HCT116 (cell line): ENCODE measurements at regions not wholly inside any gene's neighbourhood (a gene's known extent, or its start where the extent isn't known, plus 50 kb on each side); places are given as distances from the start of the nearest gene placed in this dataset.

Experiments used
- ATAC-seq: fragments of 200-7000 bp; cut with Tn5 transposase; 2 replicates; pipeline ENCODE4 v1.9.1; 2020; ENCODE audit warnings: mild to moderate bottlenecking, moderate library complexity
- BruUV-seq: library from RNA; stranded (reverse); fragments of 400-500 nt; replicated peaks from 2 replicates; lab custom pipeline; 2021; lab: Mats Ljungman, UMichigan
- CTCF ChIA-PET: fragments of 300-600 bp; sonication (Branson Sonifier 250); formaldehyde crosslinking; loops from one replicate; lab custom pipeline; 2021; ENCODE audit warnings: antibody characterized with exemption; lab: Charles Lee
- POLR2A ChIA-PET: fragments of 300-600, 350-600 bp; sonication (Branson Sonifier 250); formaldehyde crosslinking; loops from one replicate; lab custom pipeline; 2021; ENCODE audit warnings: antibody characterized with exemption; lab: Charles Lee
- RAD21 ChIA-PET, 2 experiments: fragments of 300-600 bp; sonication (Branson Sonifier 250); formaldehyde crosslinking; loops; one replicate each; lab custom pipeline; 2023; ENCODE audit warnings: low total read pairs in 2 of 2; ENCODE audit not compliant: uncharacterized antibody in 2 of 2, unreplicated experiment in 2 of 2, low non-redundant PET in 1 of 2; lab: Charles Lee
- DNase-seq: peaks from one replicate; pipeline ENCODE4 v3.0.0-alpha.2; 2010; ENCODE audit warnings: low read depth, low spot score
- H2AFZ ChIP-seq: fragments of 200-600 bp; shearing (Covaris generic), sonication (generic); 2 replicates; pipeline ENCODE4 v1.6.1; 2017; ENCODE audit warnings: low read depth, mixed run types, mixed read lengths, antibody characterized with exemption, low read length; ENCODE audit not compliant: poor library complexity, severe bottlenecking
- H3K27ac ChIP-seq: 2 replicates; pipeline ENCODE4 v1.5.1; 2012; ENCODE audit warnings: low read depth, low read length
- H3K27me3 ChIP-seq: fragments of 200-600 bp; sonication (generic); 2 replicates; pipeline ENCODE4 v1.6.1; 2016; ENCODE audit warnings: mixed run types, low read length, mixed read lengths; ENCODE audit not compliant: insufficient read depth
- H3K36me3 ChIP-seq, 2 experiments: fragments of 200-500 bp in 1 of 2; fragments of 200-600 bp in 1 of 2; sonication (Bioruptor generic) in 1 of 2; sonication (generic) in 1 of 2; 2 replicates each; pipeline versions ENCODE4 v1.5.1 to v1.6.1; 2014 to 2016; ENCODE audit warnings: low read length in 2 of 2, inconsistent platforms in 1 of 2, mixed read lengths in 1 of 2, mixed run types in 1 of 2; ENCODE audit not compliant: insufficient read depth in 2 of 2, control insufficient read depth in 1 of 2
- H3K4me1 ChIP-seq, 2 experiments: fragments of 200-600 bp in 1 of 2; sonication (generic) in 1 of 2; 2 replicates each; pipeline versions ENCODE4 v1.5.1 to v1.6.1; 2012 to 2017; ENCODE audit warnings: low read length in 2 of 2, inconsistent platforms in 1 of 2, mild to moderate bottlenecking in 1 of 2, mixed read lengths in 1 of 2, mixed run types in 1 of 2, moderate library complexity in 1 of 2; ENCODE audit not compliant: insufficient read depth in 2 of 2, control insufficient read depth in 1 of 2
- H3K4me2 ChIP-seq: fragments of 200-600 bp; sonication (generic); 2 replicates; pipeline ENCODE4 v1.6.1; 2017; ENCODE audit warnings: mixed run types, low read length, mixed read lengths
- H3K4me3 ChIP-seq, 2 experiments: fragments of 200-600 bp in 1 of 2; sonication (generic) in 1 of 2; replicated peaks in 1 of 2; 2 replicates each; pipeline ENCODE4 v1.5.1; 2011 to 2016; ENCODE audit warnings: low read length in 2 of 2, control low read depth in 1 of 2, low read depth in 1 of 2, mild to moderate bottlenecking in 1 of 2, mixed read lengths in 1 of 2, mixed run types in 1 of 2
- H3K79me2 ChIP-seq: fragments of 200-600 bp; sonication (generic); 2 replicates; pipeline ENCODE4 v1.6.1; 2017; ENCODE audit warnings: mild to moderate bottlenecking, mixed run types, low read length, moderate library complexity, mixed read lengths; ENCODE audit not compliant: insufficient read depth
- H3K9ac ChIP-seq: fragments of 200-600 bp; sonication (generic); 2 replicates; pipeline ENCODE4 v1.6.1; 2016; ENCODE audit warnings: low read length, mixed read lengths
- H3K9me2 ChIP-seq: fragments of 200-600 bp; sonication (generic), shearing (Covaris generic); 2 replicates; pipeline ENCODE4 v1.6.1; 2017; ENCODE audit warnings: mixed run types, mild to moderate bottlenecking, moderate library complexity; ENCODE audit not compliant: insufficient read depth
- H3K9me3 ChIP-seq, 2 experiments: fragments of 200-500 bp in 1 of 2; fragments of 200-600 bp in 1 of 2; sonication (Bioruptor generic) in 1 of 2; sonication (generic) in 1 of 2; 2 replicates each; pipeline ENCODE4 v1.6.1; 2014 to 2017; ENCODE audit warnings: low read length in 2 of 2, mixed read lengths in 2 of 2, inconsistent platforms in 1 of 2, low read depth in 1 of 2, mild to moderate bottlenecking in 1 of 2, mixed run types in 1 of 2, moderate library complexity in 1 of 2; ENCODE audit not compliant: control insufficient read depth in 1 of 2, insufficient read depth in 1 of 2
- H4K20me1 ChIP-seq: fragments of 200-600 bp; sonication (generic), shearing (Covaris generic); 2 replicates; pipeline ENCODE4 v1.6.1; 2017; ENCODE audit warnings: mixed run types, mild to moderate bottlenecking, moderate library complexity; ENCODE audit not compliant: insufficient read depth
- ATF3 ChIP-seq: IDR thresholded peaks from 2 replicates; pipeline ENCODE4 v1.6.1; 2012
- CBX3 ChIP-seq: IDR thresholded peaks from 2 replicates; pipeline ENCODE4 v1.6.1; 2012; ENCODE audit warnings: low read depth
- CEBPB ChIP-seq: IDR thresholded peaks from 2 replicates; pipeline ENCODE4 v1.6.1; 2012; ENCODE audit warnings: low read depth
- EGR1 ChIP-seq: IDR thresholded peaks from 2 replicates; pipeline ENCODE4 v1.6.1; 2012; ENCODE audit warnings: low read depth
- ELF1 ChIP-seq: IDR thresholded peaks from 2 replicates; pipeline ENCODE4 v1.6.1; 2012; ENCODE audit warnings: low read depth, borderline replicate concordance
- EZH2 ChIP-seq: fragments of 200-600 bp; sonication (generic); IDR thresholded peaks from 2 replicates; pipeline ENCODE4 v1.6.1; 2017; ENCODE audit warnings: antibody characterized with exemption, mixed run types
- EZH2phosphoT487 ChIP-seq: fragments of 200-600 bp; IDR thresholded peaks from 2 replicates; pipeline ENCODE4 v1.6.1; 2018; ENCODE audit warnings: antibody characterized with exemption, borderline replicate concordance
- FOSL1 ChIP-seq: IDR thresholded peaks from 2 replicates; pipeline ENCODE4 v1.6.1; 2012; ENCODE audit warnings: low read depth
- JUND ChIP-seq: IDR thresholded peaks from 2 replicates; pipeline ENCODE4 v1.6.1; 2012
- MAX ChIP-seq: IDR thresholded peaks from 2 replicates; pipeline ENCODE4 v1.6.1; 2012
- POLR2A ChIP-seq: IDR thresholded peaks from 2 replicates; pipeline ENCODE4 v1.7.0; 2011; ENCODE audit warnings: borderline replicate concordance; ENCODE audit not compliant: insufficient read depth, insufficient read length; ENCODE audit errors: extremely low read depth
- POLR2AphosphoS5 ChIP-seq: IDR thresholded peaks from 2 replicates; pipeline ENCODE4 v1.6.1; 2011; ENCODE audit warnings: mild to moderate bottlenecking, low read depth, low read length, moderate library complexity
- RAD21 ChIP-seq: IDR thresholded peaks from 2 replicates; pipeline ENCODE4 v1.6.1; 2012; ENCODE audit warnings: low read depth, mild to moderate bottlenecking
- REST ChIP-seq: IDR thresholded peaks from 2 replicates; pipeline ENCODE4 v1.6.1; 2012; ENCODE audit warnings: low read depth
- SIN3A ChIP-seq: IDR thresholded peaks from 2 replicates; pipeline ENCODE4 v1.6.1; 2012; ENCODE audit warnings: low read depth
- SP1 ChIP-seq: IDR thresholded peaks from 2 replicates; pipeline ENCODE4 v1.6.1; 2012; ENCODE audit warnings: low read depth
- SRF ChIP-seq: IDR thresholded peaks from 2 replicates; pipeline ENCODE4 v1.6.1; 2012; ENCODE audit warnings: low read depth
- TCF7L2 ChIP-seq: IDR thresholded peaks from 2 replicates; pipeline ENCODE4 v1.7.0; 2011; ENCODE audit warnings: borderline replicate concordance, inconsistent platforms; ENCODE audit not compliant: insufficient read depth, insufficient read length; ENCODE audit errors: extremely low read depth
- YY1 ChIP-seq: IDR thresholded peaks from 2 replicates; pipeline ENCODE4 v1.6.1; 2011; ENCODE audit warnings: low read length, low read depth, moderate library complexity, mild to moderate bottlenecking; ENCODE audit not compliant: insufficient replicate concordance; ENCODE audit errors: extremely low read depth
- ZBTB33 ChIP-seq: IDR thresholded peaks from 2 replicates; pipeline ENCODE4 v1.6.1; 2011; ENCODE audit warnings: mild to moderate bottlenecking, low read length, moderate library complexity; ENCODE audit not compliant: insufficient replicate concordance; ENCODE audit errors: extremely low read depth
- ZFX ChIP-seq: fragments of 450-650 bp; IDR thresholded peaks from 2 replicates; pipeline ENCODE4 v1.6.1; 2017
- ZNF274 ChIP-seq: fragments of 200-500 bp; sonication (Bioruptor generic); IDR thresholded peaks from 2 replicates; pipeline ENCODE4 v1.6.1; 2014; ENCODE audit warnings: mild to moderate bottlenecking, low read depth, low read length, inconsistent platforms
- intact Hi-C: fragments of 100-400 bp; cut with micrococcal nuclease; formaldehyde crosslinking; loops from 2 replicates; pipeline ENCODE4 v1.10.0; 2022

GRCh38 chr11:103609117-103610066 lies 427.0 kb upstream of the DDI1 start:
- Histone ChIP-seq H3K4me1 (peaks cover 3 to 17% of the 10 kb centered on the region in 2 experiments; a peak in 3 of 4 replicates), H3K4me3 (peak overlapping the region in 1 of 2 experiments; percentile 8; a peak in 1 of 4 replicates), H3K9me2 (no peaks in the 10 kb centered on the region), H3K27me3 (no peaks in the 10 kb centered on the region), H3K9ac (no peak overlapping the region), H3K9me3 (no peaks in the 10 kb centered on the region), H3K4me2 (peak overlapping the region; percentile 55), H2AFZ (peak overlapping the region; percentile 87), H3K79me2 (no peaks in the 10 kb centered on the region), H3K27ac (no peak overlapping the region), H4K20me1 (no peaks in the 10 kb centered on the region), H3K36me3 (no peaks in the 10 kb centered on the region)
- ChIA-PET POLR2A (no interaction called here), CTCF (interaction anchor here (1.0 kb wide), 1 partner anchor 61 kb away, joined by 3 read pairs; no protein-coding TSS in a partner anchor), RAD21 (interaction anchor here in 1 of 2 experiments (0.6 kb wide), 1 partner anchor 34 kb away, joined by 3 read pairs; no protein-coding TSS in a partner anchor)
- ATAC-seq (peak; percentile 96), DNase-seq (peak; percentile 78)
- no TSS peak for BruUV-seq
- intact Hi-C loops = loop anchor here (5.0 kb wide), 1 partner anchor 502 kb away; the partner anchor contains the start of gene DYNC2H1
- TF ChIP-seq CEBPB (no peak), SIN3A (no peak), REST (no peak), POLR2AphosphoS5 (no peak), ATF3 (no peak), RAD21 (peak; percentile 35; the same call in 1 of the 2 replicates), YY1 (no peak), FOSL1 (peak; percentile 59), ZNF274 (no peak), ZFX (no peak), SP1 (no peak), POLR2A (no peak), CBX3 (peak; percentile 75), ZBTB33 (no peak), TCF7L2 (peak; percentile 7), EZH2 (no peak), EZH2phosphoT487 (no peak), SRF (no peak), MAX (no peak), ELF1 (no peak), JUND (peak; percentile 50; the same call in 1 of the 2 replicates), EGR1 (no peak)
